ENCODE measurements at regions not wholly inside any gene's neighbourhood (a gene's known extent, or its start where the extent isn't known, plus 50 kb on each side); places are given as distances from the start of the nearest gene placed in this dataset.
A peak's percentile ranks its signal among the peaks of the same experiment; 100 is the strongest.
"Not testable (repeated sequence)": the region's sequence is repeated elsewhere in the genome, so short reads cannot be mapped to it uniquely, and the experiment has no call there.

- peak; percentile 93 for DNase-seq
Measured at GRCh38 chr7:149714081-149714909, 59.1 kb downstream of the ZNF467 start.

- no peak for DNase-seq
Measured at GRCh38 chr7:149713731-149714068, 59.7 kb downstream of the ZNF467 start.

DNA sequence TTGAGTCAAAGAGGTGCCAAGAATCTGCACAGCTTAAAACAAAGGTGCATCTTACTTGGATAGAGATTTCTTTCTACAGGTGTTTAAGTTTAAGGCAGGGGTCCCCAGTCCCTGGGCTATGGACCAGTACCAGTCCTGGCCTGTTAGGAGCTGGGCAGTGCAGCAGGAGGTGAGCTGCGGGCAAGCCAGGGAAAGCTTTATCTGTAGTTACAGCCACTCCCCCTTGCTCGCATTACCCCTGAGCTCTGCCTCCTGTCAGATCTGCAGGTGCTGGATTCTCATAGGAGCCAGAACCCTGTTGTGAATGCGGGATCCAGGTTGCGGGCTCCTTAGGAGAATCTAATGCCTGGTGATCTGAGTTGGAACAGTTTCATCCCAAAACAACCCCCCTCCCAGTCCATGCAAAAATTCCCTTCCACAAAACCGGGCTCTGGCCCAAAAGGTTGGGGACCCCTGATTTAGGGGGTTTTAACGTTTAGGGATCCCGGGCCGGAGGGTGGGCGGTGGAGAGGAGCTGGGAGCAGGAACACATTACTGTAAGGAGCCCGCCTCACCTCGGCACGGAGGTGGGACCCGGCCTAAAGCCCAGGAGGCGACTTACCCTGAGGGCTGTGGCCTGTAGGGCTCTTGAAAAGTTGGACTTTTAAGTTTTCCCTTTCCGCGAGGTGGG, 60.2 kb downstream of the ZNF467 start:
- DNase-seq, result no peak

DNA sequence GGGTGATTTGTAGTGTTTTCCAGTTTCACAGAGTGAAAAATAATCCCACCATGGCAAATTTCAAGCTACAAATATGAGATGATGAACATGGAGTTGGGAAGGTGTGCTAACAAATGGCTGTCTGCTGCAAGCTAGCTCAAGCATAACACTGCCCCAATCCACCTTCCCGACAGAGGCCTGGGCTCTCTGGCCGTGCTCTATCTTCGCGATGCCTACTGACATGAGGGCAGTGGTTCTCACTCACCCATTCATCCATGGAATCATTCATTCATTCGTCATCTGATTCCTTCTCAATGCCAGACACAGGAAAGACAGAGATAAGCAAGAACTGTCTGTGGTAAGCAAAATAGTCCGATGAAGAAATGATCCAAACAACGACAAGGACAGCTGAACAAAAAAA, 65.4 kb downstream of the ZNF467 start:
- DNase-seq, result no peak

DNA sequence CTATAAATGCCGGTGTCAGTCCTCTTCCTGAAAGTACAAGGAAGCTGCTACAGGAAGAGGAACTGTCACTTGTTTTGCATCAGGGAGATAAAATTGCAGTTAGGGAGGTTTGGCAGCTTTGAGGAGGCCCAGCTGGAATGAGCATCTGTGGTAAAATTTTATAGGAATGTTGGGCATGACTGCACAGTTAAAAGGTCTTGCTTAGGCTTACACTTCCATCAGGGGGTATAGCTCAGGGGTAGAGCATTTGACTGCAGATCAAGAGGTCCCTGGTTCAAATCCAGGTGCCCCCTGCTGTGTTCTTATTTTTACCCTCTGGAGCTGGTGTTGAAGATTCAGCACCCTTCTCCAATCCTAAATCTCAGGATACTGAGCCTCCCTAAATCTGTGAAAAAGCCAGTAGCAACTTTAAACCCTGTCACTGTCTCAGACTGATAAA, 65.9 kb downstream of the ZNF467 start:
- DNase-seq, result no peak

GRCh38 chr7:149706398-149706797, 67.0 kb downstream of the ZNF467 start:
- DNase-seq, result no peak

GRCh38 chr7:149704507-149704906, 68.9 kb downstream of the ZNF467 start:
- DNase-seq, result no peak

- DNase-seq, result no peak
Measured at GRCh38 chr7:149703044-149703650, 70.2 kb downstream of the ZNF467 start.

DNA sequence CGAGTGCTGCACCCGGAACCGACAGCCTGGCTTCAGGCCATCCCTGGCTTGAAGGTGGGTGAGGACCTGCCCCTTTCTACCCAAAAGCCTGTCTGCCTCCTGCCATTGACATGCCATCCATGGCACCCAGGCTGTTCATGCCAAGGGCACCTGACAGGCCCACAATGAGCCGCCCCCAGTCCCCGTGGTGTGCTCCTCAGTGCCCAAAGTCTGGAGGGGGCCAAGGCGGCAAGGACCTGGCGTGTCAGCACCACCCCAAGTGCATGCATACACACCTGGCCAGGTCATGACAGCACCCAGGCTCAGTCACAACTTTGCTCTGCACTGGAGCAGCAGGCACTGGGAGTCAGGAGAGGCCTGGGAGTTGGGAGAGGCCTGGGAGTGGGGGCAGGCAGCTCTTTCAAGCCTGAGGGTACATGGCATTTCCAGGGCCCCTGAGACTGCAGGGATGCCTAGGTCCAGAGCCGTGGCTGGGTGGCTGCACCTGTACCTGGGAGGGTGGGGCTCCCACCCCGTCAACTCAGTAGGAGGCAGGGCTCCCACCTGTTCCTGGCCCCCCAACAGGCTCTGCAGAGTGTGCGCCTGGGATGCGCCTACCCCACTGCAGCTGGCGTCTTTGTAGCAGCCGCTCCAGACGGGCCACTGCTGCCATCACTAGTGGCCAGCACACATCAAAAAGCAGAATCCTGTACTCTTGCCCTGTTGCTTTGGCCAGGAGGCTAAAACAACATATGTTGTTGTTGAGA, 71.7 kb downstream of the ZNF467 start:
- DNase-seq, result no peak

- not testable (repeated sequence) for DNase-seq
Measured at GRCh38 chr7:149697767-149698166, 75.6 kb downstream of the ZNF467 start.

DNA sequence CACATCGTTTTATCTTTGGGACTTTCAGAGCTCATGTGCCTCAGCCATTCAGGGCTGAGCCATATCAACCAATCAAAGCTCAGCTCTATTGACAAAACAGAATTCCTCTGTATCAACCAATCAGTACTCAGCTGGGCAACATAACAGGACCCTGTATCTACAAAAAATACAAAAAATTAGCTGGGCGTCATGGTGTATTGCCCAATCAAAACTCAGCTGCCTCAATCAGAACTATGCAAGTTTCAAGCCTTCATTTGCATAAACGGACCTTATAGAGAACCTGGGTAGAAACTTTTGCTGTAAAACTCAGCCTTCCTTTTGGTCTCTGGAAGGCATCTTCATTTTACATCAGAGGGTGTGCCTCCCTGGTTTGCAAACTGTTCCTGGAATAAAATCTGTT, 77.1 kb downstream of the ZNF467 start:
- DNase-seq, result no peak

DNA sequence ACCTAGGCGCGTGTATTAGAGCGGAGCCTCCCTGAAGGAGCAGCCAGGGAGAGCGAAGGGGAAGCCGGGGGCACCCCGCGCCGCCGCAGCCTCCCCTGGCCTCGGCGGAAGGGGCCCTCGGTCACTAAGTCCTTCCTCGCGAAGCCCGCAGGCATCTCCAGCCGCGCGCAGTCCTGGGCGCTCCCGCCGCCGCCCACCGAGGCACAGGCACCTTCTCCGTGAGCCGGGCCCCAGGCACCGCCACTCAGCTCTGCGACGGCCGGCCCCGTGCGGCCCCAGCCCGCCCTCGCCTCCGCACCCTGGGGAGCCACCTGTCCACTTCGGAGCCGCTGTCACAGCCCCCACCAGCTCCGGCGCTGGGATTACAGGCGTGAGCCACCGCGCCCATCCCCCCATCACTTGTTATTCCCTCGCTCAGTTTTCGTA, 80.8 kb downstream of the ZNF467 start:
- DNase-seq, result no peak

DNA sequence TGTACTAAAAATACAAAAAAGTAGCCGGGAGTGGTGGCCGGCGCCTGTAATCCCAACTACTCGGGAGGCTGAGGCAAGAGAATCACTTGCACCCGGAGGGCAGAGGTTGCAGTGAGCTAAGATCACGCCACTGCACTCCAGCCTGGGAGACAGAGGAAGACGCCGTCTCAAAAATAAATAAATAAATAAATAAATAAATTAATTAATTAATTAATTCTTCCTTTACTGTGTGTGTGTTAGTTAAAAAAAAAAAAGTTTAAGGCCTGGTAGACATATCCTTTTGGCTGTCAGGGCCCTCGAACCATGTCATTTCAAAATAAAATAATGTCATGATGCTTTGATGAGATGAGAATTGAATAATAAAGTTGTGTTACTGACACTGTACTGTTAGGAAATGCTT, 81.3 kb downstream of the ZNF467 start:
- DNase-seq, result no peak

DNA sequence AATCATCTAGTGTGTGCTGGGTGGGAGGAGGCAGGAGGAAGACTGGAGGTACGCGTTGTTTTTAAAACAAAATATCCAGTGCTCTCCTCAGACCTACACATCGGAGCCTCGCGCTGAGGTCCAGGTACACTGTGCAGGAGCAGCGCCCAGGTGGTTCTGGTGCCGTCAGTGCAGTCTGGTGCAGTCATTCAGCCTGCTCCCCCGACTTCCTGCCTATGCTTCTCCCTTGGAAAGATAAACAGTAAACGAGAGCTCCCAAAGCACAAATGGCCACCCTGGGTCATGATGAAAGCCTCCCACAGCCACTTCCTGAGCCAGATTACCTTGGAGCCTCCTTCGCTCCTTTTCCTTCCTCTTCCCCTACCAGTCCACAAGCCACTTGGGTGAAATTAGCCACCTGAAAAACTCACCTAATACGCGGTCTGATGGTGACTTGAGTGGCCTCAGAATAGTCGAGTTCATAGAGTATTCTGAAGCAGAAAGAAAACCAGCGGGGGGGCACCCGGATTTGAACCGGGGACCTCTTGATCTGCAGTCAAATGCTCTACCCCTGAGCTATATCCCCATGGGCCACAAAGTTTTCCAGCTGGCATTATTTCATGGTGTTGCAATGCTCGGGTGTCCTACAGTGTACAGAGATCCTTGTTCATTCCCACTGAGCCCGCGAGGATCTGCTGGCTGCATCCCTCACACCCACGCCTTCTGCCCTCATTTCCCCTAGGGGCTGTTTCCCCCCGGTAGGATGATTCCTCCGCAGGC, 82.5 kb downstream of the ZNF467 start:
- DNase-seq, result no peak

DNA sequence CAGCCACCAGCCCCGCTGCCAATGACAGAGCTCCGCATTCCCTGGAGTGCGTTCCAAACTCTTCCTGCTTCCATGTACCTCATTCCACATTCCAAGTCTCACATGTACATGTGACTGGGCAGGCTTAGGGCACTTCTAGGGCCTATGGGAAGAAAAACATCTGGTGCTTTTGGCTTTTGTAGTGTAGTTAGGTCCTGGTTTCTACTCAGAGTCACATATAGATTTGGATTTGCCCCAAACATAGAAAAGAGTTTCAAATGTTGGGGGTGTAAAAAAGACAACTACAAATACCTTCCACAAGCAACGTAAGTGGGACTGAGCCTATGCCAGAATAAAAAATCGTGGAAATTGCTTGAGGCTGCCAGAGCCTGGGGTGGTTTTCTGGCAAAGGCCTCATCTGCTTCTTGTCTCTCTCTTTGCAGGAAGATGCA, 84.1 kb downstream of the ZNF467 start:
- DNase-seq, result no peak

GRCh38 chr7:149688836-149689235, 84.6 kb downstream of the ZNF467 start:
- no peak for DNase-seq

DNA sequence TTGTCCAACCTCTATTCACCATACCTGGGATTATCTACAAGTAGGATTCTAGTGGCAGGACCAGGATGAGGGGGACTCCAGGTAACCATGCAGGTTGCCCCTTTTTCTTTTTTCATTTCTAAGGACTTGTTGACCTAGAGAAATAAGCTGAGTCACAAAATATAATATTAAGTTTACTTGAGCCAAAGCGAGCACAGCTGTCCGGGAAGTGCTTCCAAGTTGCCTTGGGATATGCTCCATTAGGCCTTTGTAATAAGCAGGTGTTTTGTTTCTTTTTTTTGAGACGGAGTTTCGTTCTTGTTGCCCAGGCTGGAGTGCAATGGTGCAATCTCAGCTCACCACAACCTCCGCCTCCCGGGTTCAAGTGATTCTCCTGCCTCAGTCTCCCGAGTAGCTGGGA, 85.6 kb downstream of the ZNF467 start:
- not testable (repeated sequence) for DNase-seq

DNA sequence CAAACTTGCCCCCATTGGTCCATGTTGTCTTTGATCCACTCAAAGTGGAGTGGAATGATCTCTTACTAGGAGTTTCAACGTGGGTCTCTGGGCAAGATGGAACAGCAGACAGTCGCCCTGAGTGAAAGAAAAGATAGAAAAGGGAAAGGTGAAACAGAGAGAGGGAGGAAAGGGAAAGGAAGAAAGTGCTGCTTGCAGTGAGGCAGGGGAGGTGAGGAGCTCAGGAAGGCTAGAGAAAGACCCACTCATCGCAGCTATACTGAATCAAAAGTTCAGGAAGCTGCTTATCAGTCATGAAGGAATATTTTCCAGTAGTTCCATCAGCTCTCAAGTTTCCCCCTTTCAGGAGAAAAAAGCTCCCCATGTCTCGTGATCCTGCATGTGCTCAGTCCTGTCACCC, 86.9 kb downstream of the ZNF467 start:
- DNase-seq, result no peak

DNA sequence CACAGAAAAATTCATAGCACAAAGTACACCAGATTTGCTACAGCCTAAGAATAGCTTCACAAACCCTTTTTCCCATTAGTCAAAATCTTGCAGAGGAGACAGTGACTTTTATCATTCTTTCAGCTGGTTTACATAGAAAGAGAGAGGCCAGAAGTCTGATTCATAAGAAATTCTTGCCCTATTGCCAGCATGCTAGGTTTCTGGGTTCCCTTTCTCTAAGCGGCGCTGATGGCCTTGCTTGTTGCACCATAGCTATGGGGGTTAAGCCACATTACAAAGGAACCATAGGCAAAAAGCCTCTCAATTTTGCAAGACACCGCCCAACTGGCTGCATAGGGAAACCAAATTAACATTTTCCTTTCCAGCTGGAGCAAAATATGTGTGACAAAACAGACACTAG, 87.4 kb downstream of the ZNF467 start:
- no peak for DNase-seq

GRCh38 chr7:149685455-149685854, 87.9 kb downstream of the ZNF467 start:
- DNase-seq, result no peak

DNA sequence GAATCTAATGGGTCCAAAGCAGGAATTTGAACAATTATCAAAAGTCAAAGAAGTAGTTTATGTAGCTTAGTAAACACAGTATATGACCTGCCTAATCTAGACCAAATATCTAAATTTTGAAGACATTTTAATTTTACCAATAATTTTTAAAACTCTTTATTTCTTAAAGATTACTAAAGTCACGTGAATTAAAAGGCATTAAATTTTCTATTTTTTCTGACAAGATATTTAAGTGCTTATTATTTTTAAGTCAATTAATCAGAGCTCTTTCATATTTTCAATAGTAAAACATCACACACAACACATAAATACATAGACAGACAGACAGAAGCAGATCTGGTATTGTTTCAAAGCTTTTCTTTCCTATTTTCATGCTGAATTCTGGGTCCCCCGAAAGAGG, 89.5 kb downstream of the ZNF467 start:
- DNase-seq, result no peak

GRCh38 chr7:149683181-149683580, 90.2 kb downstream of the ZNF467 start:
- no peak for DNase-seq

GRCh38 chr7:149682038-149682437, 91.3 kb downstream of the ZNF467 start:
- DNase-seq, result no peak
